ENCODE measurements at regions not wholly inside any gene's neighbourhood (a gene's known extent, or its start where the extent isn't known, plus 50 kb on each side); places are given as distances from the start of the nearest gene placed in this dataset.

- no peak for DNase-seq
Observed at GRCh38 chr3:13167829-13168228, 94.6 kb upstream of the IQSEC1 start.

GRCh38 chr3:13167064-13167743, 94.0 kb upstream of the IQSEC1 start:
- no peak for DNase-seq

GRCh38 chr3:13166243-13167063, 93.2 kb upstream of the IQSEC1 start:
- no peak for DNase-seq

GRCh38 chr3:13165576-13165975, 92.3 kb upstream of the IQSEC1 start:
- no peak for DNase-seq

- no peak for DNase-seq
Observed at GRCh38 chr3:13164893-13165492, 91.8 kb upstream of the IQSEC1 start.

- DNase-seq, result no peak
Observed at GRCh38 chr3:13163848-13164382, 90.7 kb upstream of the IQSEC1 start.

- no peak for DNase-seq
Observed at GRCh38 chr3:13162549-13163320, 89.5 kb upstream of the IQSEC1 start.

- no peak for DNase-seq
Observed at GRCh38 chr3:13161771-13162535, 88.7 kb upstream of the IQSEC1 start.

GRCh38 chr3:13161021-13161759, 88.0 kb upstream of the IQSEC1 start:
- DNase-seq, result no peak

GRCh38 chr3:13160619-13161018, 87.4 kb upstream of the IQSEC1 start:
- DNase-seq, result no peak

GRCh38 chr3:13159890-13160289, 86.7 kb upstream of the IQSEC1 start:
- no peak for DNase-seq

GRCh38 chr3:13158871-13159270, 85.6 kb upstream of the IQSEC1 start:
- DNase-seq, result no peak

GRCh38 chr3:13158408-13158807, 85.2 kb upstream of the IQSEC1 start:
- DNase-seq, result no peak

GRCh38 chr3:13157986-13158385, 84.8 kb upstream of the IQSEC1 start:
- DNase-seq, result no peak

- DNase-seq, result no peak
Observed at GRCh38 chr3:13152826-13153710, 79.8 kb upstream of the IQSEC1 start.

GRCh38 chr3:13150624-13151023, 77.4 kb upstream of the IQSEC1 start:
- no peak for DNase-seq

GRCh38 chr3:13149330-13150108, 76.3 kb upstream of the IQSEC1 start:
- no peak for DNase-seq

- DNase-seq, result no peak
Observed at GRCh38 chr3:13148561-13149329, 75.5 kb upstream of the IQSEC1 start.

- no peak for DNase-seq
Observed at GRCh38 chr3:13148126-13148525, 74.9 kb upstream of the IQSEC1 start.

Data from activated effector memory CD4-positive, alpha-beta T cell treated with Interleukin-2 at 50 U/mL for 16 hours (primary cell).